Liver (tissue), 8 donors: ENCODE measurements at regions not wholly inside any gene's neighbourhood (a gene's known extent, or its start where the extent isn't known, plus 50 kb on each side); places are given as distances from the start of the nearest gene placed in this dataset.

Source experiments
- DNase-seq: peaks from one replicate; pipeline ENCODE4 v3.0.0-alpha.2; 2017; ENCODE audit warnings: low spot score
- H3K27ac ChIP-seq, 2 donors: one replicate each; pipeline ENCODE4 v1.7.0; 2013; ENCODE audit warnings: inconsistent platforms in 2 of 2, low read length in 2 of 2, control low read depth in 1 of 2, low read depth in 1 of 2, mild to moderate bottlenecking in 1 of 2
- H3K27me3 ChIP-seq, 4 donors: one replicate each; pipeline versions ENCODE4 v1.6.1 to v1.7.0; 2013; ENCODE audit warnings: low read length in 3 of 4, inconsistent platforms in 1 of 4, mild to moderate bottlenecking in 1 of 4, moderate library complexity in 1 of 4; ENCODE audit not compliant: control insufficient read depth in 4 of 4, insufficient read depth in 4 of 4
- H3K36me3 ChIP-seq, 4 donors: one replicate each; pipeline versions ENCODE4 v1.6.1 to v1.7.0; 2013; ENCODE audit warnings: low read length in 3 of 4, mild to moderate bottlenecking in 3 of 4, low read depth in 1 of 4, moderate library complexity in 1 of 4; ENCODE audit not compliant: control insufficient read depth in 4 of 4, insufficient read depth in 3 of 4
- H3K4me1 ChIP-seq, 4 donors: one replicate each; pipeline versions ENCODE4 v1.6.1 to v1.7.0; 2013; ENCODE audit warnings: low read length in 3 of 4, mild to moderate bottlenecking in 3 of 4, moderate library complexity in 1 of 4; ENCODE audit not compliant: control insufficient read depth in 4 of 4, insufficient read depth in 4 of 4
- H3K4me3 ChIP-seq, 3 donors: one replicate each; pipeline versions ENCODE4 v1.6.1 to v1.7.0; 2013; ENCODE audit warnings: low read length in 3 of 3, control low read depth in 1 of 3, low read depth in 1 of 3, mild to moderate bottlenecking in 1 of 3
- H3K9ac ChIP-seq, 2 donors: one replicate each; pipeline ENCODE4 v1.7.0; 2013; ENCODE audit warnings: low read length in 2 of 2, mild to moderate bottlenecking in 2 of 2, moderate library complexity in 2 of 2, control low read depth in 1 of 2, low read depth in 1 of 2
- H3K9me3 ChIP-seq, 4 donors: one replicate each; pipeline versions ENCODE4 v1.6.1 to v1.7.0; 2013; ENCODE audit warnings: low read length in 3 of 4; ENCODE audit not compliant: control insufficient read depth in 4 of 4
- EGR1 ChIP-seq, 2 donors: IDR thresholded peaks; 2 replicates each; pipeline ENCODE4 v1.6.1; 2016 to 2018; ENCODE audit warnings: antibody characterized with exemption in 2 of 2, low read depth in 2 of 2
- FOXA1 ChIP-seq: IDR thresholded peaks from 2 replicates; pipeline ENCODE4 v1.6.1; 2016; ENCODE audit warnings: antibody characterized with exemption
- FOXA2 ChIP-seq: IDR thresholded peaks from 2 replicates; pipeline ENCODE4 v1.6.1; 2016; ENCODE audit warnings: antibody characterized with exemption
- GABPA ChIP-seq, 2 donors: IDR thresholded peaks in 1 of 2; conservative IDR thresholded peaks in 1 of 2; 2 replicates each; pipeline ENCODE4 v1.6.1; 2016; ENCODE audit warnings: antibody characterized with exemption in 2 of 2, mild to moderate bottlenecking in 1 of 2, moderate library complexity in 1 of 2
- HNF4A ChIP-seq, 2 donors: conservative IDR thresholded peaks; 2 replicates each; pipeline ENCODE4 v1.6.1; 2016; ENCODE audit warnings: antibody characterized with exemption in 2 of 2, mild to moderate bottlenecking in 2 of 2
- HNF4G ChIP-seq: IDR thresholded peaks from 2 replicates; pipeline ENCODE4 v1.6.1; 2016; ENCODE audit warnings: antibody characterized with exemption
- JUND ChIP-seq, 2 donors: IDR thresholded peaks; 2 replicates each; pipeline ENCODE4 v1.6.1; 2016; ENCODE audit warnings: antibody characterized with exemption in 2 of 2
- NR2F2 ChIP-seq: IDR thresholded peaks from 2 replicates; pipeline ENCODE4 v1.6.1; 2016; ENCODE audit warnings: antibody characterized with exemption
- RAD21 ChIP-seq, 2 donors: IDR thresholded peaks; 2 replicates each; pipeline ENCODE4 v1.6.1; 2016; ENCODE audit warnings: antibody characterized with exemption in 2 of 2, mild to moderate bottlenecking in 2 of 2
- RXRA ChIP-seq, 2 donors: IDR thresholded peaks; 2 replicates each; pipeline ENCODE4 v1.6.1; 2017 to 2018; ENCODE audit warnings: antibody characterized with exemption in 2 of 2, mild to moderate bottlenecking in 1 of 2
- SP1 ChIP-seq: IDR thresholded peaks from 2 replicates; pipeline ENCODE4 v1.6.1; 2018; ENCODE audit warnings: antibody characterized with exemption, mild to moderate bottlenecking
- TAF1 ChIP-seq: conservative IDR thresholded peaks from 2 replicates; pipeline ENCODE4 v1.6.1; 2016; ENCODE audit warnings: antibody characterized with exemption, mild to moderate bottlenecking
- YY1 ChIP-seq: IDR thresholded peaks from 2 replicates; pipeline ENCODE4 v1.6.1; 2016; ENCODE audit warnings: antibody characterized with exemption, mild to moderate bottlenecking
- WGBS: extraction: QIAGEN DNeasy Blood & Tissue Kit; methylation state at CpG from one replicate; pipeline ENCODE4 v1.1.7; 2013; 5-methylcytosine and 5-hydroxymethylcytosine counted together
- TF ChIP-seq, protein P1 (sequence below): fragments of 150-350 bp; IDR thresholded peaks from 2 replicates; pipeline ENCODE4 v1.5.1; 2017; ENCODE audit warnings: improper control_type of control experiment, low read depth, low read length; ENCODE audit not compliant: missing input control
- TF ChIP-seq, protein P2 (sequence below): IDR thresholded peaks from 2 replicates; pipeline ENCODE4 v1.6.1; 2016; ENCODE audit warnings: antibody characterized with exemption
- TF ChIP-seq, protein P3 (sequence below): IDR thresholded peaks from 2 replicates; pipeline ENCODE4 v1.6.1; 2016; ENCODE audit warnings: antibody characterized with exemption
- TF ChIP-seq, protein P4 (sequence below): IDR thresholded peaks from 2 replicates; pipeline ENCODE4 v1.6.1; 2016; ENCODE audit warnings: antibody characterized with exemption
- TF ChIP-seq, protein P5 (sequence below): IDR thresholded peaks from 2 replicates; pipeline ENCODE4 v1.6.1; 2016; ENCODE audit warnings: antibody characterized with exemption, mild to moderate bottlenecking
- donor health status: healthy.
- donor health status: healthy.
- donor health status: healthy.
- donor health status: healthy.
- donor health status: healthy.

DNA sequence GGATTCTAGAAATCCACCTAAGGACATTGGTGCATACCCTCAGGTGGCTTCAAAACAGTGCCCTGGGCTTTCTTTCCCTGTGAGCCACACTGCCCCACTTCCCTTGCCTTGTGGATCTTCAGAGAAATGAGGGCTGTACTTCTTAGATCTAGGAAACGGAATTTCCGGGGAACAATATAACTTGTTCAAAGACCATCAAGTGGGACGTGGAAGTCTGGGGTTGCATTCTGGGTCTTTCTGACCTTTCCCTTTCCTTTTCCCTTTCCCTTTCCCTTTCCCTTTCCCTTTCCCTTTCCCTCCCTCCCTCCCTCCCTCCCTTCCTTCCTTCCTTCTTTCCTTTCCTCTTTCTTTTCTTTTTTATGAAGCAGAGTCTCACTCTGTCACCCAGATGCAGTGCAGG, 97.1 kb upstream of the SALL1 start (continued):
- TF ChIP-seq SP1 (no peak), HNF4A (conservative IDR thresholded peaks at IDR 0.05) (no peak), FOXA2 (no peak), JUND (IDR thresholded peaks at IDR 0.05) (no peak), FOXA1 (no peak), RAD21 (IDR thresholded peaks at IDR 0.05) (no peak), RXRA (IDR thresholded peaks at IDR 0.05) (no peak)
- TF ChIP-seq, protein P1, sequence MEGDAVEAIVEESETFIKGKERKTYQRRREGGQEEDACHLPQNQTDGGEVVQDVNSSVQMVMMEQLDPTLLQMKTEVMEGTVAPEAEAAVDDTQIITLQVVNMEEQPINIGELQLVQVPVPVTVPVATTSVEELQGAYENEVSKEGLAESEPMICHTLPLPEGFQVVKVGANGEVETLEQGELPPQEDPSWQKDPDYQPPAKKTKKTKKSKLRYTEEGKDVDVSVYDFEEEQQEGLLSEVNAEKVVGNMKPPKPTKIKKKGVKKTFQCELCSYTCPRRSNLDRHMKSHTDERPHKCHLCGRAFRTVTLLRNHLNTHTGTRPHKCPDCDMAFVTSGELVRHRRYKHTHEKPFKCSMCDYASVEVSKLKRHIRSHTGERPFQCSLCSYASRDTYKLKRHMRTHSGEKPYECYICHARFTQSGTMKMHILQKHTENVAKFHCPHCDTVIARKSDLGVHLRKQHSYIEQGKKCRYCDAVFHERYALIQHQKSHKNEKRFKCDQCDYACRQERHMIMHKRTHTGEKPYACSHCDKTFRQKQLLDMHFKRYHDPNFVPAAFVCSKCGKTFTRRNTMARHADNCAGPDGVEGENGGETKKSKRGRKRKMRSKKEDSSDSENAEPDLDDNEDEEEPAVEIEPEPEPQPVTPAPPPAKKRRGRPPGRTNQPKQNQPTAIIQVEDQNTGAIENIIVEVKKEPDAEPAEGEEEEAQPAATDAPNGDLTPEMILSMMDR, result no peak

DNA sequence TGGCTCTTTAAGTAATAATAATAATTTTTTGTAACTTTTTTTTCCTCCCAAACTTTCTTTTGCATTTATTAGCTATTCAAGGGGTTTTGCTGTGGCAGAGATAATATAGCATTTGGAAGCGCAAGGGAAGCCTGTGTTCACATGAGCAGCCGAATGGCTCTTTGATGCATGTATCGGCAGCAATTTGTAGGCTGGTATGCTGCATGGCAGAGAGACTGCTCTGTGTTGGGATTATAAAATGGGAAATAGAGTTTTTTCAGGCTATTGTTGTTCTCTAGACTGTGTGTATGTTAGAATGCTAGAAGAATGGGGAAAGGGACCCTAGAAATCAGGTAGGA, 94.6 kb upstream of the SALL1 start:
- peaks cover 1 to 10% (median 8%) of the 10 kb centered on the region in 4 donors for H3K4me1 ChIP-seq
- H3K36me3 ChIP-seq, result no peaks in the 10 kb centered on the region
- TF ChIP-seq HNF4A (conservative IDR thresholded peaks at IDR 0.05), result no peak
- no peak for TF ChIP-seq FOXA1
- TF ChIP-seq, protein P2, sequence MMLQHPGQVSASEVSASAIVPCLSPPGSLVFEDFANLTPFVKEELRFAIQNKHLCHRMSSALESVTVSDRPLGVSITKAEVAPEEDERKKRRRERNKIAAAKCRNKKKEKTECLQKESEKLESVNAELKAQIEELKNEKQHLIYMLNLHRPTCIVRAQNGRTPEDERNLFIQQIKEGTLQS, result no peak
- no peak for TF ChIP-seq YY1
- TF ChIP-seq TAF1, result no peak
- no peak for TF ChIP-seq HNF4G
- TF ChIP-seq EGR1 (IDR thresholded peaks at IDR 0.05; ENCODE audit: low read depth in 2 of 2), result no peak
- no peak overlapping the region for H3K4me3 ChIP-seq
- no peaks in the 10 kb centered on the region for H3K27me3 ChIP-seq
- DNase-seq, result no peak
- H3K9me3 ChIP-seq, result no peaks in the 10 kb centered on the region
- H3K27ac ChIP-seq, result no peak overlapping the region
- 90% methylated on average over 3 of the region's 3 CpGs for WGBS
- no peak overlapping the region for H3K9ac ChIP-seq

DNA sequence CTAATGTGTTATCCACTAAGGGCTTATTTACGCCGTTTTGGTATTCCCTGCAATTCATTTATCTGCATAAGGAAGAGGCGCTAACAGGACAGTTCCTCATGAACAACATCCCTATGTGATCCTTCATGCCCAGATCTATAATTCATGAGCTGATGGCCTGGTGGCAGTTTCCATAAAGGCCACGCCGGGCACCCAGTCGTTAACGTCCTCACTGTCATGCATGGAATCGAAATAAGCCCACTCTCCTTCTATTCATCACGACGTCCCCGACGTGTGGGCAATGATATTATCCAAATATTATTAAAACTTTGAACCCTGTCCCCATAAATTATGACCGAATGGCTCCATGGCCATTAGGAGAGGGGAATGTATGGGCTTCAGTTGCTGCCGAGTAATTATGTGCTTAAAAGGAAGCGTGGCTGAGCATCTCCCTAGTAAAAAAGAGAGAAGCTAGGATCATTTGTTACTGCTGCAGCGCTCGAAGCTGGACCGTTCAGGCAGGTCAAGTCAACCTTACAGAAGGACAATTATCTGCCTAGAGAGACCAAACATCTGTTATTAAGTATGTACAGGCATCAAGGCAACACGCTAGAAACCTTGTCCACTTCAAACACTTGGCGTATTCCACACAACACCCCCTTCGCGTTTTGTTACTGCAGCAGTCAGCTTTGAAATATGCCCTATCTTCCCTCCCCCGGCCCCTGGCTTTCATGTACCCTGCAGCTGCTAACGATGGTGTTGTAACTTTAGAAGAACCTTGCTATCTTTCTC, 94.0 kb upstream of the SALL1 start:
- Histone ChIP-seq H3K27me3 (no peaks in the 10 kb centered on the region), H3K9ac (no peak overlapping the region)
- WGBS, result 85% methylated on average over 24 of the region's 24 CpGs

More for the DNA sequence above, 94.0 kb upstream of the SALL1 start:
- H3K9me3 ChIP-seq, result no peaks in the 10 kb centered on the region
- H3K36me3 ChIP-seq, result no peaks in the 10 kb centered on the region
- TF ChIP-seq HNF4A (conservative IDR thresholded peaks at IDR 0.05) (no peak), GABPA (IDR thresholded peaks at IDR 0.05 in 1 of 2, conservative IDR thresholded peaks at IDR 0.05 in 1 of 2) (no peak), FOXA2 (no peak), HNF4G (no peak), RXRA (IDR thresholded peaks at IDR 0.05) (no peak), FOXA1 (no peak), EGR1 (IDR thresholded peaks at IDR 0.05; ENCODE audit: low read depth in 2 of 2) (no peak), YY1 (no peak), JUND (IDR thresholded peaks at IDR 0.05) (no peak), NR2F2 (no peak), RAD21 (IDR thresholded peaks at IDR 0.05) (no peak)
- TF ChIP-seq, protein P3, sequence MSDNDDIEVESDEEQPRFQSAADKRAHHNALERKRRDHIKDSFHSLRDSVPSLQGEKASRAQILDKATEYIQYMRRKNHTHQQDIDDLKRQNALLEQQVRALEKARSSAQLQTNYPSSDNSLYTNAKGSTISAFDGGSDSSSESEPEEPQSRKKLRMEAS, result no peak
- TF ChIP-seq, protein P2, result no peak
- TF ChIP-seq, protein P1, result no peak
- TF ChIP-seq, protein P4, sequence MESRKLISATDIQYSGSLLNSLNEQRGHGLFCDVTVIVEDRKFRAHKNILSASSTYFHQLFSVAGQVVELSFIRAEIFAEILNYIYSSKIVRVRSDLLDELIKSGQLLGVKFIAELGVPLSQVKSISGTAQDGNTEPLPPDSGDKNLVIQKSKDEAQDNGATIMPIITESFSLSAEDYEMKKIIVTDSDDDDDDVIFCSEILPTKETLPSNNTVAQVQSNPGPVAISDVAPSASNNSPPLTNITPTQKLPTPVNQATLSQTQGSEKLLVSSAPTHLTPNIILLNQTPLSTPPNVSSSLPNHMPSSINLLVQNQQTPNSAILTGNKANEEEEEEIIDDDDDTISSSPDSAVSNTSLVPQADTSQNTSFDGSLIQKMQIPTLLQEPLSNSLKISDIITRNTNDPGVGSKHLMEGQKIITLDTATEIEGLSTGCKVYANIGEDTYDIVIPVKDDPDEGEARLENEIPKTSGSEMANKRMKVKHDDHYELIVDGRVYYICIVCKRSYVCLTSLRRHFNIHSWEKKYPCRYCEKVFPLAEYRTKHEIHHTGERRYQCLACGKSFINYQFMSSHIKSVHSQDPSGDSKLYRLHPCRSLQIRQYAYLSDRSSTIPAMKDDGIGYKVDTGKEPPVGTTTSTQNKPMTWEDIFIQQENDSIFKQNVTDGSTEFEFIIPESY, result no peak
- TF ChIP-seq, protein P5, sequence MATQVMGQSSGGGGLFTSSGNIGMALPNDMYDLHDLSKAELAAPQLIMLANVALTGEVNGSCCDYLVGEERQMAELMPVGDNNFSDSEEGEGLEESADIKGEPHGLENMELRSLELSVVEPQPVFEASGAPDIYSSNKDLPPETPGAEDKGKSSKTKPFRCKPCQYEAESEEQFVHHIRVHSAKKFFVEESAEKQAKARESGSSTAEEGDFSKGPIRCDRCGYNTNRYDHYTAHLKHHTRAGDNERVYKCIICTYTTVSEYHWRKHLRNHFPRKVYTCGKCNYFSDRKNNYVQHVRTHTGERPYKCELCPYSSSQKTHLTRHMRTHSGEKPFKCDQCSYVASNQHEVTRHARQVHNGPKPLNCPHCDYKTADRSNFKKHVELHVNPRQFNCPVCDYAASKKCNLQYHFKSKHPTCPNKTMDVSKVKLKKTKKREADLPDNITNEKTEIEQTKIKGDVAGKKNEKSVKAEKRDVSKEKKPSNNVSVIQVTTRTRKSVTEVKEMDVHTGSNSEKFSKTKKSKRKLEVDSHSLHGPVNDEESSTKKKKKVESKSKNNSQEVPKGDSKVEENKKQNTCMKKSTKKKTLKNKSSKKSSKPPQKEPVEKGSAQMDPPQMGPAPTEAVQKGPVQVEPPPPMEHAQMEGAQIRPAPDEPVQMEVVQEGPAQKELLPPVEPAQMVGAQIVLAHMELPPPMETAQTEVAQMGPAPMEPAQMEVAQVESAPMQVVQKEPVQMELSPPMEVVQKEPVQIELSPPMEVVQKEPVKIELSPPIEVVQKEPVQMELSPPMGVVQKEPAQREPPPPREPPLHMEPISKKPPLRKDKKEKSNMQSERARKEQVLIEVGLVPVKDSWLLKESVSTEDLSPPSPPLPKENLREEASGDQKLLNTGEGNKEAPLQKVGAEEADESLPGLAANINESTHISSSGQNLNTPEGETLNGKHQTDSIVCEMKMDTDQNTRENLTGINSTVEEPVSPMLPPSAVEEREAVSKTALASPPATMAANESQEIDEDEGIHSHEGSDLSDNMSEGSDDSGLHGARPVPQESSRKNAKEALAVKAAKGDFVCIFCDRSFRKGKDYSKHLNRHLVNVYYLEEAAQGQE, result no peak
- H3K27ac ChIP-seq, result no peak overlapping the region
- H3K4me1 ChIP-seq, result peaks cover 1 to 10% (median 8%) of the 10 kb centered on the region in 4 donors
- no peak for DNase-seq
- H3K4me3 ChIP-seq, result no peak overlapping the region
